ENCODE measurements at regions not wholly inside any gene's neighbourhood (a gene's known extent, or its start where the extent isn't known, plus 50 kb on each side); places are given as distances from the start of the nearest gene placed in this dataset.

- TF ChIP-seq CTCF (IDR thresholded peaks at IDR 0.05; ENCODE audit: poor library complexity) (no peak), EZH2 (IDR thresholded peaks at IDR 0.05; ENCODE audit: borderline replicate concordance) (no peak), EZH2phosphoT487 (IDR thresholded peaks at IDR 0.05; ENCODE audit: low read depth, severe bottlenecking, unreplicated experiment) (no peak)
Observed at GRCh38 chr18:29084120-29084519, 907.2 kb upstream of the CDH2 start.

All from hepatocyte (in vitro differentiated cells).